HG02610 (cell line): ENCODE measurements at regions not wholly inside any gene's neighbourhood (a gene's known extent, or its start where the extent isn't known, plus 50 kb on each side); places are given as distances from the start of the nearest gene placed in this dataset.
A peak's percentile ranks its signal among the peaks of the same experiment; 100 is the strongest.
"Not testable (repeated sequence)": the region's sequence is repeated elsewhere in the genome, so short reads cannot be mapped to it uniquely, and the experiment has no call there.

Experiments used
- ATAC-seq: cut with Tn5 transposase; IDR thresholded peaks from one replicate; pipeline ENCODE4 v1.9.1; 2021; ENCODE audit warnings: mild to moderate bottlenecking, moderate library complexity; ENCODE audit not compliant: unreplicated experiment

- ATAC-seq = no peak
These were observed 1232.6 kb upstream of the NRXN1 start for GRCh38 chr2:52264488-52264887.

- no peak for ATAC-seq
These were observed 1229.0 kb upstream of the NRXN1 start for GRCh38 chr2:52260904-52261303.

DNA sequence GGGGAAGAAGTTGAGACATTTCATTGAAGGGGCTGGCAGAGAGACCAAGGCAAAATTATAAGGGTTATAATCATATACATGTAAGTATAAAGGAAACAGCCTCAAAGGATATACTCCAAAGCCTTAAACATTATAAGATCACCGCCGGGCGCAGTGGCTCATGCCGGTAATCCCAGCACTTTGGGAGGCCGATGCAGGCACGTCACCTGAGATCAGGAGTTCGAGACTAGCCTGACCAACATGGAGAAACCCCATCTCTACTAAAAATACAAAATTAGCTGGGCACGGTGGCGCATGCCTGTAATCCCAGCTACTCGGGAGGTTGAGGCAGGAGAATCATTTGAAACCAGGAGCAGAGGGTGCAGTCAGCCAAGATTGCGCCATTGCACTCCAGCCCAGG lies 1227.0 kb upstream of the NRXN1 start:
- not testable (repeated sequence) for ATAC-seq

- no peak for ATAC-seq
These were observed 1226.1 kb upstream of the NRXN1 start for GRCh38 chr2:52258038-52258437.

DNA sequence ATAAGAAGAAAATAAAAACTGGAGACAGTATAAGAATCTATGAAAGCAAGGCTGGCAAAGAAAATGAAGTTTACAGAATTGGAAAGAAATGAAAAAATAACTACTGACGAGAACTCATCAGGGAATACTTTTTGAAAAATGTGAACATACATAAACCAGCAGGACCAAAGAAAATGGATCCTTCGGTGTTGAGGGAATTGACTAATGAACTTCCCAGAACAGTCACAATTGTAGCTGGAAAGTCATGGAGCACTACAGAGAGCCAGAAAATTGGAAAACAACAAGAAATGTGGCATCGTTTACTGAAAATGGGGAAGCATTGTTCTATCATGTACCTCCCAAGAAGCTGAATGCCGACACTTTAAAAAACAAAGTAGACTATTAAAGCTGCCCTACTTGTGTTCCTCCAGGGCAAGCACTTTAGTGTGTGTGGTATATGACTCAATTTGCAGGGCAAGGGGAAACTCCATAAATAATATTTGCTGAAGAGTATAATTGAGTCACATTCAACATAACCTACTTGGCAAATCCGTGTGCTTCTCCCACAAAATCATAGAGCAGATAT lies 1221.6 kb upstream of the NRXN1 start:
- no peak for ATAC-seq

DNA sequence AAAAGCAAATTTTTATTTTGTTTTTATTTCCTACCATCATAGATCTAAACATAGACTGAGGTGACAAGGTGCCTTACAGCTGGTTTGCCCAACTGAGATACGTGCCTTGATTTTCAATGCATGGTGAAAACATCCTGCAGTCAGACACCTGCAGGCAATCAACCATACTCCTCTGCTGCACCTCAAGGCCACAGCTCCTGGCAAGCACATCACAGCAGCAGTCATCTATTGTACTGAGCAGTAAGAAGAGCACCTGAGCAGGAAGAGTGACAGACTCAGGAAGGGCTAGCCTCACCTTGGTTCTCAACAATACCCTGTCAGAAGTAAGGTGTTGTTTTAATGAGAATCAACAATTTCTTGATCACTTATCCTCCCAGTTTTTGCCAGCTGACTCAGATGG lies 1206.8 kb upstream of the NRXN1 start:
- ATAC-seq = no peak

DNA sequence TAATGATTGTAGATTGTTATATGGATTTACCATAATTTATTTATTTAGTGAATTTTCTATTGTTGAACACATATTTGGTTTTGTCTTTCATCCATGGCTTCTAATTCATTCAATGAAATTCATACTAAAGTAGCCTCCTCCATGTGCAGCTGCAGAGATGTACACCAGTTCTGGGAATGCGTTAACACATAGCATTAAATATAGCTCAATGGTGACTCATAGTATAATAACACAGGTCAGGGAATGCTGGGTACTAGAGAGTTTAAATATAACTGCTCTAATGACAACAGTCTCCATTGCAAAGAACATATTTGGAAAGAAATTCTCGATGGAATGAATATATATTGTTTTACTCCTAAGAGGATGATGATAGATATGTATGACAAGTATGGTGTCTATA lies 1190.2 kb upstream of the NRXN1 start:
- no peak for ATAC-seq

DNA sequence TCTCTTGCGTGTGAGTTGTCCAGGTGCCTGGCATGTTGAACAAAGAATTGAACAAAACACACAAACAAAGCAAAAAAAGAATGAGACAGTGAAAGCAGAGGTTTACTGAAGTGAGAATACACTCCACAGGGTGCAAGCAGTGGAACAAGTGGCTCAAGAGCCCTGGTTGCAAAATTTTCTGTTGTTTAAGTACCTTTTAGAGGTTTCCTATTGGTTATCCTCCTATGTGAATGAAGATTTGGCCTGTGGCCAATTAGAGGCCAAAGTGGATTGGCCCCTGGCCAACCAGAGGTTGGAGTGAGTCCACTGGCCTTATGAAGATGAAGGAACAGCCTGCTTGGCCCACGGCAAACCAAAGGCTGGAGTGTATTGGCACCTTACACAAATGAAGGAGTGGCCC lies 1188.5 kb upstream of the NRXN1 start:
- no peak for ATAC-seq

GRCh38 chr2:52210611-52211010 lies 1178.7 kb upstream of the NRXN1 start:
- ATAC-seq = no peak

DNA sequence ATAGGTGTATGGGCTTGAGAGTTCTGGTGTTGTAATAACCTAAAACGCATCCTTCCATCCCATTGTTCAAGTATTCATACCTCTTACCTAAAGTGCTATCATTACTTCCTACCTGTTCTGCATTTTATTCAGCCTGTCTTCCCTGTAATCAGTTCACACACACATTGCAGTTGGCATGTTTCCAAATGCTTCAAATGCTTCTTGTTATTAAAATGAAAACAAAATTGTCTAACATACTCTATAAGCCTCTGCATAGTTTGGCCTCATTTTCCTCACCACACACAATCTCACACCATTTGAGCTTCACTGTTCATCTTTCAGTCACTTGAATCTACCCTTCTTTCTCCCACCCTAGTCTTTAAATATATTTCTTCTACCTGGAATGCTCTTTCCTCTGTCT lies 1178.2 kb upstream of the NRXN1 start:
- no peak for ATAC-seq

DNA sequence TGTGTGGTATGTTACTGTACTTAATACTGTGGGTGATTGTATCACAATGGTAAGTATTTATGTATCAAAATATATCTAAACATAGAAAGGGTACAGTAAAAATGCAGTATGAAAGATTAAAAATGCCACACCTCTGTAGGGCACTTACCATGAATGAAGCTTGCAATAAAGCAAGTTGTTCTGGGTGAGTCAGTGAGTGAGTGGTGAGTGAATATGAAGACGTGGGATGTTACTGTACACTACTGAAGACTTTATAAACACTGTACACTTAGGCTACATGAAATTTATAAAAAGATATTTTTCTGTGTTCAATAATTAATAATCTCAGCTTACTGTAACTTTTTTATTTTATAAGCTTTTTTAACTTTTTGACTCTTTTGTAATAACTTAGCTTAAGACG lies 1162.4 kb upstream of the NRXN1 start:
- ATAC-seq = no peak

DNA sequence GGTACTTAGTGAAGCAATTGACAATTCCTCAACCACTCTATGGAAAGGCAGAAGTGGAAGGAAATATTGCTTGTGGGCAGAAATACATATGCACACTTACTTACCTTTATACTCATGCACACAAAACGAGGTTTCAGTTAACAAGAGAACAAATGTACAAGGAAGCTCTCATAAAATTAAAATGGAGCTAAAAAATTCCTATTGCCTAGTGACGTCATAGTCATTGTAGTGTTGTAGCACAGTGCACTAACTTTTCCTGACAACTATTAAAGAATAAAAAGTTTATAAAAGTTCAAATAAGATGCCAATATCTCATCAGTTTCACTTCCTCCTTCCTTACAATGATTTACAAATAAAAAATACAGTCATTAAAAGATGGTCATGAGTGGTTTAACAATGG lies 1161.9 kb upstream of the NRXN1 start:
- ATAC-seq = no peak

DNA sequence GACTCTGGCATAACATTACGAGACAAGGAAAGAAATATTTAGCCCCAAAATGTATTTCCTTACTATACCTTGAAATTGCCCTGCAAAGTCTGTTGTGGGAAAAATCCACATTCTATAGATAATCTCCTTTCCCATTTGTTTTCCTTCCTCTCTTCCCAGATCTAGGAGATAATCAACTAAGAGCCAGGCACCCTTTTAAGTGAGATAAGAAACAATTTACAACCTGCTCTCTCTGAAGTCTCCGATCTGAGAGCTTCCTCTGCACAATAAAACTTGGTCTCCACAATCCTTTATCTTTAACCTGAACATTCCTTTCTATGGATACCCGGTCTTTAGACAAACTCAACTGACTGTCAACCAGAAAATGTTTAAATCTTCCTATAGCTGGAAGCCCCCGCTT lies 1160.7 kb upstream of the NRXN1 start:
- ATAC-seq = no peak

GRCh38 chr2:52181080-52181479 lies 1149.1 kb upstream of the NRXN1 start:
- ATAC-seq = no peak

- ATAC-seq = no peak
These were observed 1146.9 kb upstream of the NRXN1 start for GRCh38 chr2:52178845-52179244.

- ATAC-seq = peak; percentile 71
These were observed 1113.1 kb upstream of the NRXN1 start for GRCh38 chr2:52145005-52145404.

DNA sequence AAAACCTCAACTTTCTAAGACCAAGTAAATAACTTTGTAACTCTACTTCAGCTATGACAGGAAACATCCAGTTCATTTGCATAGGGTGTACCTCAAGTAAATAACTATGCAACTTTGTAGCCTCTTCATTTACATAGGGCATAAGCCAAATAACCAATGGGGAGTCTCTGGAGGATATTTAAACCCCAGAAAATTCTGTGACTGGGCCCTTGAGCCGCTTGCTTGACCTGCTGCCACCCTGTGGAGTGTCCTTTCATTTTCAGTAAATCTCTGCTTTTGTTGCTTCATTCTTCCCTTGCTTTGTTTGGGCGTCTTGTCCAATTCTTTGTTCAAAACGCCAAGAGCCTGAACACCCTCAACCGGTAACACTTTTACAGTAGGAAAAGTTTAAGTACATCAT lies 1112.7 kb upstream of the NRXN1 start:
- ATAC-seq = peak; percentile 76

DNA sequence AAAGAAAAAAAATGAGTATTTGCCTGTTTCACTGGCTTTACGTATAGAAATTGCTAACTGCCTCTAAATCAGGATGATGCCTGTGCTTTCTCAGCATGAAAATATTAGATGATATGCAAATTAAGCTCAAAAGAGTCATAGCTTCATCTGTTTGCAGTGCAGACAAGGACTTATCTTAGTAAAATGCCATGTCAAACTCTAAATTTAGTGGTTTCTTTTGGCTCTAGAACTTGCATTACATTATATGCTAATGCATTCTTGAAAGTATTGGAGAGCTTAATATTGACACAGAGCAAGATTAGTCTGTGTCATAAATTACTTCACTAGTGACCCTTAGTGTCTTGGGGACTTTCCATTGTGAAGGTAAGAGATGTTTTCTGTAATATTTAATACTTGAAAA lies 1109.1 kb upstream of the NRXN1 start:
- ATAC-seq = no peak

GRCh38 chr2:52139241-52139640 lies 1107.3 kb upstream of the NRXN1 start:
- no peak for ATAC-seq

DNA sequence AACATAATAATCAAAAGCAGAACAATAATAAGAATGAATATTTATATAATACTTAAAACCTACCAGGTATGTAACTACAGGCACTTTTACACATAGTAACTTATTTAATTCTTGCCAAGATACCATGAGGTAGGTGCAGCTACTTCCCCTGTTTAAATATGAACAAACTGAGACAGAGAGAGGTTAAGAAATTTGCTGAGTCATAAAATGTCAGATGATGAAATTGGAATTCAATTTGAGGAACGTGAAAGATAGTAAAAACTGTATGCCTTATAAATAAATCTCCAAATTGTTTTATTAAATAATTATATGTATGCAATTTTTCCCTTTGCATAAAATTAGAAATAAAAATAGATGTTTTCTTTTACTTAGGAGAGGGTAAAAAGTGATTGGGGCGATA lies 1103.3 kb upstream of the NRXN1 start:
- no peak for ATAC-seq

- ATAC-seq = no peak
These were observed 1096.1 kb upstream of the NRXN1 start for GRCh38 chr2:52128081-52128480.

- ATAC-seq = no peak
These were observed 1095.6 kb upstream of the NRXN1 start for GRCh38 chr2:52127527-52127926.

DNA sequence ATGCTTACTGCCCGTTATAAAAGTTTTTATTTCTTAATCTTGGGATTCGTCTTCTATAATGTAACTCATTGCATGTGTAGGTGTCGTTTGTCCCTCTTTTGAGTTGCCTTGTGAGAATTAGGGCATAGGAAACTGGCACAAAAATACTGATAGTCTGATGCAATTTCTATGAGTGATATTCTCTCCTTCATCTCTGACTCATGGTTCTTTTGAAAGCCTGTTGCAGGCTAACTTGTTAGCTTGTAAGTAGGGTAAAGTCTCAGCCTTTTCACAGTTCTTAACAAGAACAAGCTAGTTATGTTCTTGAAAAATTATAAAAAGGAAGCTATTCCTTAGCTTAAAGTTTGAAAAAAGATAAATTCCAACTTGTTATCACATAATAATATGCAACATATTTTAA lies 1085.4 kb upstream of the NRXN1 start:
- ATAC-seq = no peak

DNA sequence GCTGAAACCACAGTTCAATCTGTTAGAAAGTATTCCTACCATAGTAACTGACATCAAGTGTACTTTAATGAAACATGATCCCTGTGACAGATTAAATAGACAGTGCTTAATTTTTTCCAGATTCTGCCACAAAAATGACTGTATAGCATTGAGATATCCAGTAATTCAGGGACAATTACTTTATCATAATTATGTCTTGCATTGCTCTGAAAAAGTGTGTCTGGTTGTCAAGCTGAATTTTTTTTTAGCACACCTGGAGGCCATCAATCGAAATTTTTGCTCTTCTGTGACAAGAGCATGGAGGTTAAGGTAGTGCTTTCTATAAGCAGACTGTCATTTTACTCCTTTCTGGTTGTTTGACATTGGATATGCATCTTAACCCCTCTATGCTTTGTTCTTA lies 1083.8 kb upstream of the NRXN1 start:
- ATAC-seq = no peak
